K562 (cell line): ENCODE measurements at regions not wholly inside any gene's neighbourhood (a gene's known extent, or its start where the extent isn't known, plus 50 kb on each side); places are given as distances from the start of the nearest gene placed in this dataset.

ENCODE experiments used
- CTCF ChIP-seq, 3 experiments: IDR thresholded peaks in 2 of 3; conservative IDR thresholded peaks in 1 of 3; 2 replicates each; pipeline ENCODE4 v1.5.1; 2011 to 2012; ENCODE audit warnings: low read length in 3 of 3, mild to moderate bottlenecking in 3 of 3, control low read depth in 2 of 3, improper control_type of control experiment in 1 of 3, inconsistent platforms in 1 of 3, low read depth in 1 of 3, mixed read lengths in 1 of 3, moderate library complexity in 1 of 3; ENCODE audit not compliant: insufficient read depth in 2 of 3
- SP2 ChIP-seq: IDR thresholded peaks from 2 replicates; pipeline ENCODE4 v1.6.1; 2011; ENCODE audit warnings: mild to moderate bottlenecking, low read depth, low read length, moderate library complexity; ENCODE audit not compliant: poor library complexity, severe bottlenecking; ENCODE audit errors: extremely low read depth

- TF ChIP-seq CTCF (IDR thresholded peaks at IDR 0.05 in 2 of 3, conservative IDR thresholded peaks at IDR 0.05 in 1 of 3; ENCODE audit: insufficient read depth in 2 of 3, low read depth in 1 of 3, low read length in 3 of 3) (no peak), SP2 (no peak)
Observed at GRCh38 chr15:62564886-62565633, 400.0 kb upstream of the C2CD4B start.
